C4-2B (cell line): ENCODE measurements at regions not wholly inside any gene's neighbourhood (a gene's known extent, or its start where the extent isn't known, plus 50 kb on each side); places are given as distances from the start of the nearest gene placed in this dataset.

Experiments
- H3K27ac ChIP-seq: fragments of 450-650 bp; 2 replicates; pipeline ENCODE4 v1.5.1; 2017
- CTCF ChIP-seq: fragments of 450-650 bp; conservative IDR thresholded peaks from 2 replicates; pipeline ENCODE4 v1.5.1; 2017; ENCODE audit warnings: mild to moderate bottlenecking
- ZFX ChIP-seq: fragments of 450-650 bp; IDR thresholded peaks from 2 replicates; pipeline ENCODE4 v1.6.1; 2017

- H3K27ac ChIP-seq: peak overlapping the region; percentile 98
- TF ChIP-seq CTCF: no peak
These were observed 116.8 kb upstream of the WNT4 start for GRCh38 chr1:22259551-22260282.

- TF ChIP-seq ZFX: no peak
- no peak for TF ChIP-seq CTCF
- H3K27ac ChIP-seq: no peak overlapping the region; the same call in none of the 2 replicates
These were observed 118.0 kb upstream of the WNT4 start for GRCh38 chr1:22260860-22261432.

- H3K27ac ChIP-seq: no peak overlapping the region; the same call in 1 of the 2 replicates
These were observed 118.7 kb upstream of the WNT4 start for GRCh38 chr1:22261580-22261979.

GRCh38 chr1:22262583-22262982 is 119.7 kb upstream of the WNT4 start:
- TF ChIP-seq ZFX: no peak
- TF ChIP-seq CTCF: no peak
- no peak overlapping the region for H3K27ac ChIP-seq

More at GRCh38 chr1:22261580-22261979, 118.7 kb upstream of the WNT4 start:
- TF ChIP-seq ZFX (no peak), CTCF (no peak)

- TF ChIP-seq CTCF: no peak
These were observed 120.5 kb upstream of the WNT4 start for GRCh38 chr1:22263359-22263758.

GRCh38 chr1:22264464-22265341 is 121.8 kb upstream of the WNT4 start:
- TF ChIP-seq ZFX (no peak), CTCF (no peak)
- H3K27ac ChIP-seq: no peak overlapping the region

More at GRCh38 chr1:22263359-22263758, 120.5 kb upstream of the WNT4 start:
- no peak overlapping the region for H3K27ac ChIP-seq

- no peak for TF ChIP-seq ZFX
- TF ChIP-seq CTCF: no peak
- no peak overlapping the region for H3K27ac ChIP-seq
These were observed 123.2 kb upstream of the WNT4 start for GRCh38 chr1:22266141-22266540.
